ENCODE measurements at regions not wholly inside any gene's neighbourhood (a gene's known extent, or its start where the extent isn't known, plus 50 kb on each side); places are given as distances from the start of the nearest gene placed in this dataset.
"Not testable (repeated sequence)": the region's sequence is repeated elsewhere in the genome, so short reads cannot be mapped to it uniquely, and the experiment has no call there.

- no peaks in the 10 kb centered on the region for H3K9me3 ChIP-seq
- ATAC-seq, result no peak
- no peak overlapping the region for H3K4me2 ChIP-seq
- no peak overlapping the region for H3K4me3 ChIP-seq
- no peak for DNase-seq (ENCODE audit: low read depth in 1 of 2, low spot score in 1 of 2)
- FAIRE-seq, result no peak
- H3K4me1 ChIP-seq, result no peaks in the 10 kb centered on the region
- TF ChIP-seq, protein P1, sequence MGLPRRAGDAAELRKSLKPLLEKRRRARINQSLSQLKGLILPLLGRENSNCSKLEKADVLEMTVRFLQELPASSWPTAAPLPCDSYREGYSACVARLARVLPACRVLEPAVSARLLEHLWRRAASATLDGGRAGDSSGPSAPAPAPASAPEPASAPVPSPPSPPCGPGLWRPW (IDR thresholded peaks at IDR 0.05), result no peak
- TF ChIP-seq KDM1A (IDR thresholded peaks at IDR 0.05; ENCODE audit: low read depth) (no peak), CBX8 (IDR thresholded peaks at IDR 0.05) (no peak), HOXB5 (CRISPR knock-in tag; IDR thresholded peaks at IDR 0.05) (no peak), ZNF302 (CRISPR knock-in tag; IDR thresholded peaks at IDR 0.05) (no peak), JUNB (IDR thresholded peaks at IDR 0.05) (no peak), ZFP36 (IDR thresholded peaks at IDR 0.05; ENCODE audit: borderline replicate concordance, partially characterized antibody) (no peak), GATA3 (IDR thresholded peaks at IDR 0.05; ENCODE audit: borderline replicate concordance) (no peak), HEYL (CRISPR knock-in tag; IDR thresholded peaks at IDR 0.05) (no peak), NFE2L2 (conservative IDR thresholded peaks at IDR 0.05; ENCODE audit: low read length) (no peak), CBX2 (IDR thresholded peaks at IDR 0.05; ENCODE audit: borderline replicate concordance, low read depth) (no peak), EHF (CRISPR knock-in tag; IDR thresholded peaks at IDR 0.05) (no peak), SREBF2 (IDR thresholded peaks at IDR 0.05) (no peak), EP300 (IDR thresholded peaks at IDR 0.05) (no peak), PBX3 (IDR thresholded peaks at IDR 0.05) (no peak), ZSCAN20 (CRISPR knock-in tag; IDR thresholded peaks at IDR 0.05) (no peak), POLR2AphosphoS2 (conservative IDR thresholded peaks at IDR 0.05; ENCODE audit: low read length) (no peak)
- TF ChIP-seq, protein P2, sequence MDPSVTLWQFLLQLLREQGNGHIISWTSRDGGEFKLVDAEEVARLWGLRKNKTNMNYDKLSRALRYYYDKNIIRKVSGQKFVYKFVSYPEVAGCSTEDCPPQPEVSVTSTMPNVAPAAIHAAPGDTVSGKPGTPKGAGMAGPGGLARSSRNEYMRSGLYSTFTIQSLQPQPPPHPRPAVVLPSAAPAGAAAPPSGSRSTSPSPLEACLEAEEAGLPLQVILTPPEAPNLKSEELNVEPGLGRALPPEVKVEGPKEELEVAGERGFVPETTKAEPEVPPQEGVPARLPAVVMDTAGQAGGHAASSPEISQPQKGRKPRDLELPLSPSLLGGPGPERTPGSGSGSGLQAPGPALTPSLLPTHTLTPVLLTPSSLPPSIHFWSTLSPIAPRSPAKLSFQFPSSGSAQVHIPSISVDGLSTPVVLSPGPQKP (IDR thresholded peaks at IDR 0.05; ENCODE audit: low read depth, low read length), result no peak
- TF ChIP-seq, protein P3, sequence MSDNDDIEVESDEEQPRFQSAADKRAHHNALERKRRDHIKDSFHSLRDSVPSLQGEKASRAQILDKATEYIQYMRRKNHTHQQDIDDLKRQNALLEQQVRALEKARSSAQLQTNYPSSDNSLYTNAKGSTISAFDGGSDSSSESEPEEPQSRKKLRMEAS (IDR thresholded peaks at IDR 0.05), result no peak
- no peak overlapping the region for H3K27ac ChIP-seq
- ChIA-PET CTCF (no interaction called here), POLR2A (no interaction called here)
Measured at GRCh38 chr7:113582471-113582870, 336.3 kb downstream of the PPP1R3A start.

DNA sequence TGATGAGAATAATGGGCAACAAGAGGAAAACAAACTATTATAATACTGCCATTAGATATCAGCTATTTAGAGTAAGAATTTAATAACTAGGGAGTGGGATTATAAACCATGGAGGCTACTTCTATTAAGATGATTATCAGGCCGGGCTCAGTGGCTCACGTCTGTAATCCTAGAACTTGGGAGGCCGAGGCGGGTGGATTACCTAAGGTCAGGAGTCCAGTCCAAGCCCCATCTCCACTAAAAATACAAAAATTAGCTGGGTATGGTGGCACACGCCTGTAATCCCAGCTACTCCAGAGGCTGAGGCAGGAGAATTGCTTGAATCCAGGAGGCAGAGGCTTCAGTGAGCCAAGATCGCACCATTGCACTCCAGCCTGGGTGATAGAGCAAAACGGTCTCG lies 355.6 kb downstream of the PPP1R3A start:
- FAIRE-seq; DNase-seq (ENCODE audit: low read depth in 1 of 2, low spot score in 1 of 2); H3K9me3 ChIP-seq; H3K27ac ChIP-seq; H3K4me1 ChIP-seq; H3K4me3 ChIP-seq; CTCF ChIA-PET; POLR2A ChIA-PET; H3K4me2 ChIP-seq; ATAC-seq: not testable (repeated sequence)
- 14% methylated on average over 8 of the region's 8 CpGs for WGBS (ENCODE audit: missing lambda C conversion rate)

DNA sequence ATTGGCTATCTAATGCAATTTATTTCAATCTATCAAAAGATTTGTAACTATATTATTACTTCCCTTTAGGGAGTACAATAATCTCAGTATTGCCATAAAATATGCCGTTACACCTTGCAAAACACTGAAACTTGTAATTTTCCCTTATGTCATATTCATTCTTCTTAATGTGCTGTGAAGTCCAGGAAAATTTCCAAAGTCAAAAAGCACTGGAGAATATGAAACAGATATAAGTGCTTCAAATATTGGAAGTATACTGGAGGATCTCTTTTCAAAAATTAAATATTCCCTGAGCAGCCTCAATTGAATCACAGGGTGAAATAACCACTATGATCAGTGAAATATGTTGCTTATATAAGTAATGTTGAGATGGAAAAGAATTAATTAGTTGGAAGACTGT lies 356.0 kb downstream of the PPP1R3A start:
- Histone ChIP-seq H3K4me3 (no peak overlapping the region), H3K27ac (no peak overlapping the region), H3K9me3 (no peaks in the 10 kb centered on the region), H3K4me1 (no peaks in the 10 kb centered on the region), H3K4me2 (no peak overlapping the region)
- CTCF ChIA-PET, result no interaction called here
- ATAC-seq, result no peak
- no peak for DNase-seq (ENCODE audit: low read depth in 1 of 2, low spot score in 1 of 2)
- FAIRE-seq, result no peak
- TF ChIP-seq POLR2AphosphoS2 (conservative IDR thresholded peaks at IDR 0.05; ENCODE audit: low read length) (no peak), TFCP2L1 (CRISPR knock-in tag; IDR thresholded peaks at IDR 0.05) (no peak), JUNB (IDR thresholded peaks at IDR 0.05) (no peak), NPAS2 (CRISPR knock-in tag; IDR thresholded peaks at IDR 0.05; ENCODE audit: borderline replicate concordance) (no peak), JUN (IDR thresholded peaks at IDR 0.05) (no peak), EHF (CRISPR knock-in tag; IDR thresholded peaks at IDR 0.05) (no peak), BHLHE40 (IDR thresholded peaks at IDR 0.05; ENCODE audit: low read depth, low read length) (no peak), HOXA7 (CRISPR knock-in tag; IDR thresholded peaks at IDR 0.05) (no peak), ZSCAN20 (CRISPR knock-in tag; IDR thresholded peaks at IDR 0.05) (no peak), HEYL (CRISPR knock-in tag; IDR thresholded peaks at IDR 0.05) (no peak), GATA3 (IDR thresholded peaks at IDR 0.05; ENCODE audit: borderline replicate concordance) (no peak), EHMT2 (IDR thresholded peaks at IDR 0.05; ENCODE audit: low read depth) (no peak), HOXB13 (CRISPR knock-in tag; IDR thresholded peaks at IDR 0.05; ENCODE audit: low read depth) (no peak), KDM5A (IDR thresholded peaks at IDR 0.05) (no peak), CBX8 (IDR thresholded peaks at IDR 0.05) (no peak), PHF8 (IDR thresholded peaks at IDR 0.05; ENCODE audit: borderline replicate concordance, low read depth) (no peak)
- TF ChIP-seq, protein P4, sequence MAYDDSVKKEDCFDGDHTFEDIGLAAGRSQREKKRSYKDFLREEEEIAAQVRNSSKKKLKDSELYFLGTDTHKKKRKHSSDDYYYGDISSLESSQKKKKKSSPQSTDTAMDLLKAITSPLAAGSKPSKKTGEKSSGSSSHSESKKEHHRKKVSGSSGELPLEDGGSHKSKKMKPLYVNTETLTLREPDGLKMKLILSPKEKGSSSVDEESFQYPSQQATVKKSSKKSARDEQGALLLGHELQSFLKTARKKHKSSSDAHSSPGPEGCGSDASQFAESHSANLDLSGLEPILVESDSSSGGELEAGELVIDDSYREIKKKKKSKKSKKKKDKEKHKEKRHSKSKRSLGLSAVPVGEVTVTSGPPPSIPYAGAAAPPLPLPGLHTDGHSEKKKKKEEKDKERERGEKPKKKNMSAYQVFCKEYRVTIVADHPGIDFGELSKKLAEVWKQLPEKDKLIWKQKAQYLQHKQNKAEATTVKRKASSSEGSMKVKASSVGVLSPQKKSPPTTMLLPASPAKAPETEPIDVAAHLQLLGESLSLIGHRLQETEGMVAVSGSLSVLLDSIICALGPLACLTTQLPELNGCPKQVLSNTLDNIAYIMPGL (CRISPR knock-in tag; IDR thresholded peaks at IDR 0.05; ENCODE audit: borderline replicate concordance), result no peak
- TF ChIP-seq, protein P5, sequence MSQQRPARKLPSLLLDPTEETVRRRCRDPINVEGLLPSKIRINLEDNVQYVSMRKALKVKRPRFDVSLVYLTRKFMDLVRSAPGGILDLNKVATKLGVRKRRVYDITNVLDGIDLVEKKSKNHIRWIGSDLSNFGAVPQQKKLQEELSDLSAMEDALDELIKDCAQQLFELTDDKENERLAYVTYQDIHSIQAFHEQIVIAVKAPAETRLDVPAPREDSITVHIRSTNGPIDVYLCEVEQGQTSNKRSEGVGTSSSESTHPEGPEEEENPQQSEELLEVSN (IDR thresholded peaks at IDR 0.05; ENCODE audit: borderline replicate concordance, low read depth), result no peak
- 11% methylated on average over 1 of the region's 1 CpG for WGBS (ENCODE audit: missing lambda C conversion rate)
- POLR2A ChIA-PET, result no interaction called here

Data from A549 (cell line).